ENCODE measurements at regions not wholly inside any gene's neighbourhood (a gene's known extent, or its start where the extent isn't known, plus 50 kb on each side); places are given as distances from the start of the nearest gene placed in this dataset.
"Not testable (repeated sequence)": the region's sequence is repeated elsewhere in the genome, so short reads cannot be mapped to it uniquely, and the experiment has no call there.

DNA sequence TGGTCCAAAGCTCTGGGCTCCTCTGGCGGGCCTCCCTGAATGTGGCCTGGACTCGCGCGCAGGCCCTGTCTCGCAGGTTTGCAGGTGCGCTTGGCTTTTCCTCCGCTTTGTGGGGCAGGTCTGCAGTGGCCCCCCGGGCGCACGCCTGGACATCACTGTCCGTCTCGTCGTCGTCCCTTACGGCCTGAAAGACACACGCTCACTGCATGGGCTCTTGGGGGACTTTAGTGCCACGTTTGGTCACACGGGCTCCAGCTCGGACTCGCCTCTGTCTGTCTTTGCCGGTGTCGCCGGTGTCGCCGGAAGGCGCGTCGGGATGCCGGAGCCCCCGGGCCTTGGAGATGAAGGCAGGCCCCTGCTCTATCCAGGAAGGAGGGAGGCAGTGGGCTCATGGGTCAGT is 1419.9 kb upstream of the PCDH10 start:
- DNase-seq (ENCODE audit: extremely low read depth in 1 of 4, low spot score in 3 of 4); in situ Hi-C loops (cut with MboI); H3K4me2 ChIP-seq (ENCODE audit: insufficient read depth, low read length); CTCF ChIA-PET (ENCODE audit: low intra/inter-chr PET ratio); H3K4me3 ChIP-seq; POLR2A ChIA-PET; H3K9me3 ChIP-seq (replicated peaks; ENCODE audit: control insufficient read depth, insufficient read depth, low read depth, low read length); intact Hi-C loops (cut with micrococcal nuclease); H3K27me3 ChIP-seq (ENCODE audit: control insufficient read depth in 2 of 2, insufficient read depth in 2 of 2, low read length in 2 of 2); H3K27ac ChIP-seq (ENCODE audit: extremely low read depth, low read depth, low read length); H3K9me1 ChIP-seq (ENCODE audit: control insufficient read depth, insufficient read depth, low read length); H3K9ac ChIP-seq (ENCODE audit: insufficient read depth in 1 of 2, low read depth in 2 of 2, low read length in 2 of 2); H4K20me1 ChIP-seq (replicated peaks; ENCODE audit: control insufficient read depth, insufficient read depth, low read length); H3K4me1 ChIP-seq (replicated peaks in 1 of 2; ENCODE audit: control insufficient read depth in 2 of 2, insufficient read depth in 2 of 2, low read length in 2 of 2); ATAC-seq; BruUV-seq (replicated peaks); H3K36me3 ChIP-seq (ENCODE audit: control insufficient read depth, insufficient read depth, low read length); H3K79me2 ChIP-seq (ENCODE audit: control insufficient read depth, insufficient read depth, low read length); H2AFZ ChIP-seq (ENCODE audit: low read depth, low read length); FAIRE-seq: not testable (repeated sequence)
- WGBS (ENCODE audit: insufficient coverage, low coverage, missing lambda C conversion rate) = 33% methylated on average over 18 of the region's 30 CpGs

DNA sequence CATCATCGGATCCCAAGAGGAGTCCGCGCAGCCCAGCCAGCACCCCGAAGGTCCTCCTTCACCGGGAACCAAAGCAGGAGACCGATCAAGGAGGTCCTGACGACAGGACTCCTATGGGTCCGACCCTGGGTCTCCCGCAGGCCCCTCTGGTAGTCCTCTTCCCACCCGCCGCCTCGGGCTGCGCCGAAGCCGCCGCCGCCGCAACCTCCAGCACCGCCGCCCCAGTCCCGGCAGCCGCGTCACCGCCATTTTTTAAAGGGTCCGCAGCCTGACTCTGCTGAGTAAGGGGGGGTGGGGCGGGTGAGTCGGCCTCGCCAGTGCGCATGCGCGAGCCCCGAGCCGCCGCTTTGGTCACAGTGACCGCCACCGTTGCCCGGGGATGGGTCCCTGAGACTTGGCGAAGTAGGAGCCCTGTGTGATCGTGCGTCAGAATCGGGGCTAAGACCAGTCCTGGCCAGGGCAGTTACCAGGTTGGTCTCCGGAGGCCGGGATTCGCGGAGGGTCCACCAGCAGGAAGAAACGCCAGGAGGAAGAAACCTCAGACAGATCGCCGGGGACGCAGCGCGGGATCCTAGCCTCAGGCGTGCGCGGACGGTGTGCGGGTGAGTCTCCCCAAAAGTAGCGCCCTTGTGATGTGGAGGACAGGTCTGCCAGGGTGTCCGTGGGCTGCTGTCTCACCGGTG is 1419.2 kb upstream of the PCDH10 start:
- 71% methylated on average over 9 of the region's 59 CpGs for WGBS (ENCODE audit: insufficient coverage, low coverage, missing lambda C conversion rate)
- H3K9me3 ChIP-seq (replicated peaks; ENCODE audit: control insufficient read depth, insufficient read depth, low read depth, low read length); ATAC-seq; H2AFZ ChIP-seq (ENCODE audit: low read depth, low read length); H3K4me2 ChIP-seq (ENCODE audit: insufficient read depth, low read length); CTCF ChIA-PET (ENCODE audit: low intra/inter-chr PET ratio); H3K27me3 ChIP-seq (ENCODE audit: control insufficient read depth in 2 of 2, insufficient read depth in 2 of 2, low read length in 2 of 2); intact Hi-C loops (cut with micrococcal nuclease); BruUV-seq (replicated peaks); H3K4me3 ChIP-seq; in situ Hi-C loops (cut with MboI); DNase-seq (ENCODE audit: extremely low read depth in 1 of 4, low spot score in 3 of 4); FAIRE-seq; H4K20me1 ChIP-seq (replicated peaks; ENCODE audit: control insufficient read depth, insufficient read depth, low read length); H3K4me1 ChIP-seq (replicated peaks in 1 of 2; ENCODE audit: control insufficient read depth in 2 of 2, insufficient read depth in 2 of 2, low read length in 2 of 2); H3K9me1 ChIP-seq (ENCODE audit: control insufficient read depth, insufficient read depth, low read length); H3K79me2 ChIP-seq (ENCODE audit: control insufficient read depth, insufficient read depth, low read length); H3K9ac ChIP-seq (ENCODE audit: insufficient read depth in 1 of 2, low read depth in 2 of 2, low read length in 2 of 2); H3K36me3 ChIP-seq (ENCODE audit: control insufficient read depth, insufficient read depth, low read length); POLR2A ChIA-PET; H3K27ac ChIP-seq (ENCODE audit: extremely low read depth, low read depth, low read length): not testable (repeated sequence)

DNA sequence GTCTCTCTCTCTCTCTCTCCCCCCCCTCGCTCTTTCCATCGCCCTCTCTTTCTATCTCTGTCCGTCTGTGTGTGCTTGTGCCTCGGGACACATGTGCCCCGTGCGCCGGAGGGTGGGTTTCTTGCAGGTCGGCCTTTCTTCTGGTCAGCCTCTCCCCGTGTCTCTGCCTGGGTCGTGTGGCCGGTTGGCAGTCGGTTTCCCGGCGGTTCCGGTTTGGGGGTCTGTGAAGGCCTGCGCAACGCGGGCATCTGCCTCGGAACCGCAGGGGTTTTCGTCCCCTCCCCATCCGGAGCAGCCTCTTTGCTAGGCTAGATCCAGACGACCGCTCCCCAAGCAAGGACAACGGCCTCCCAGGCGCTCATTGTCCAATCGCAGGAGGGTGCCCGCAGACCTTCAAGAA is 1418.5 kb upstream of the PCDH10 start:
- DNase-seq (ENCODE audit: extremely low read depth in 1 of 4, low spot score in 3 of 4); H3K9me3 ChIP-seq (replicated peaks; ENCODE audit: control insufficient read depth, insufficient read depth, low read depth, low read length); H3K36me3 ChIP-seq (ENCODE audit: control insufficient read depth, insufficient read depth, low read length); H3K27me3 ChIP-seq (ENCODE audit: control insufficient read depth in 2 of 2, insufficient read depth in 2 of 2, low read length in 2 of 2); H3K79me2 ChIP-seq (ENCODE audit: control insufficient read depth, insufficient read depth, low read length); CTCF ChIA-PET (ENCODE audit: low intra/inter-chr PET ratio); ATAC-seq; BruUV-seq (replicated peaks); H3K4me2 ChIP-seq (ENCODE audit: insufficient read depth, low read length); FAIRE-seq; H3K4me3 ChIP-seq; H4K20me1 ChIP-seq (replicated peaks; ENCODE audit: control insufficient read depth, insufficient read depth, low read length); H3K27ac ChIP-seq (ENCODE audit: extremely low read depth, low read depth, low read length); H3K4me1 ChIP-seq (replicated peaks in 1 of 2; ENCODE audit: control insufficient read depth in 2 of 2, insufficient read depth in 2 of 2, low read length in 2 of 2); H3K9me1 ChIP-seq (ENCODE audit: control insufficient read depth, insufficient read depth, low read length); H3K9ac ChIP-seq (ENCODE audit: insufficient read depth in 1 of 2, low read depth in 2 of 2, low read length in 2 of 2); H2AFZ ChIP-seq (ENCODE audit: low read depth, low read length); in situ Hi-C loops (cut with MboI); intact Hi-C loops (cut with micrococcal nuclease); POLR2A ChIA-PET: not testable (repeated sequence)
- no CpG with 5 or more reads among the region's 28 CpGs for WGBS (ENCODE audit: insufficient coverage, low coverage, missing lambda C conversion rate)

DNA sequence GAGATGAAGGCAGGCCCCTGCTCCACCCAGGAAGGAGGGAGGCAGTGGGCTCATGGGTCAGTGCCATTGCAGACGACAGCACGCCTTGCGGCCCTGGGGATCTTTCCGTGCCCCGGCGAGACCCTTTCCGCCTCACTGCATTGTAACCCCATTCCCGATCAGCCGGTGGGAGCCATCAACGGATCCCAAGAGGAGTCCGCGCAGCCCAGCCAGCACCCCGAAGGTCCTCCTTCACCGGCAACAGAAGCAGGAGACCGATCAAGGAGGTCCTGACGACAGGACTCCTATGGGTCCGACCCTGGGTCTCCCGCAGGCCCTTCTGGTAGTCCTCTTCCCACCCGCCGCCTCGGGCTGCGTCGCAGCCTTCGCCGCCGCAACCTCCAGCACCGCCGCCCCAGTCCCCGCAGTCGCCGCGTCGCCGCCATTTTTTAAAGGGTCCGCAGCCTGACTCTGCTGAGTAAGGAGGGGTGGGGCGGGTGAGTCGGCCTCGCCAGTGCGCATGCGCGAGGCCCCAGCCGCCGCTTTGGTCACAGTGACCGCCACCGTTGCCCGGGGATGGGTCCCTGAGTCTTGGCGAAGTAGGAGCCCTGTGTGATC is 1417.0 kb upstream of the PCDH10 start:
- intact Hi-C loops (cut with micrococcal nuclease); H3K4me1 ChIP-seq (replicated peaks in 1 of 2; ENCODE audit: control insufficient read depth in 2 of 2, insufficient read depth in 2 of 2, low read length in 2 of 2); H3K27me3 ChIP-seq (ENCODE audit: control insufficient read depth in 2 of 2, insufficient read depth in 2 of 2, low read length in 2 of 2); H3K27ac ChIP-seq (ENCODE audit: extremely low read depth, low read depth, low read length); H3K4me2 ChIP-seq (ENCODE audit: insufficient read depth, low read length); DNase-seq (ENCODE audit: extremely low read depth in 1 of 4, low spot score in 3 of 4); BruUV-seq (replicated peaks); H3K4me3 ChIP-seq; H3K9me1 ChIP-seq (ENCODE audit: control insufficient read depth, insufficient read depth, low read length); H3K79me2 ChIP-seq (ENCODE audit: control insufficient read depth, insufficient read depth, low read length); H3K36me3 ChIP-seq (ENCODE audit: control insufficient read depth, insufficient read depth, low read length); ATAC-seq; H2AFZ ChIP-seq (ENCODE audit: low read depth, low read length); H3K9me3 ChIP-seq (replicated peaks; ENCODE audit: control insufficient read depth, insufficient read depth, low read depth, low read length); H3K9ac ChIP-seq (ENCODE audit: insufficient read depth in 1 of 2, low read depth in 2 of 2, low read length in 2 of 2); H4K20me1 ChIP-seq (replicated peaks; ENCODE audit: control insufficient read depth, insufficient read depth, low read length); POLR2A ChIA-PET; in situ Hi-C loops (cut with MboI); FAIRE-seq; CTCF ChIA-PET (ENCODE audit: low intra/inter-chr PET ratio): not testable (repeated sequence)
- WGBS (ENCODE audit: insufficient coverage, low coverage, missing lambda C conversion rate) = 46% methylated on average over 9 of the region's 47 CpGs
